HUES6 (cell line): ENCODE measurements at regions not wholly inside any gene's neighbourhood (a gene's known extent, or its start where the extent isn't known, plus 50 kb on each side); places are given as distances from the start of the nearest gene placed in this dataset.
A peak's percentile ranks its signal among the peaks of the same experiment; 100 is the strongest.
"Not testable (repeated sequence)": the region's sequence is repeated elsewhere in the genome, so short reads cannot be mapped to it uniquely, and the experiment has no call there.

Source experiments
- H3K27ac ChIP-seq: 2 replicates; pipeline ENCODE4 v1.7.0; 2013; ENCODE audit warnings: low read depth, mild to moderate bottlenecking, low read length, inconsistent platforms
- H3K27me3 ChIP-seq: 2 replicates; pipeline ENCODE4 v1.6.1; 2013; ENCODE audit warnings: low read length; ENCODE audit not compliant: control insufficient read depth, insufficient read depth
- H3K36me3 ChIP-seq: 2 replicates; pipeline ENCODE4 v1.6.1; 2013; ENCODE audit warnings: low read length; ENCODE audit not compliant: control insufficient read depth, insufficient read depth
- H3K4me1 ChIP-seq: 2 replicates; pipeline ENCODE4 v1.6.1; 2013; ENCODE audit warnings: low read length; ENCODE audit not compliant: control insufficient read depth, insufficient read depth
- H3K4me3 ChIP-seq: 2 replicates; pipeline ENCODE4 v1.5.1; 2013; ENCODE audit warnings: low read depth, low read length
- H3K9ac ChIP-seq: one replicate; pipeline ENCODE4 v1.6.1; 2013; ENCODE audit warnings: mild to moderate bottlenecking, low read length
- H3K9me3 ChIP-seq: 2 replicates; pipeline ENCODE4 v1.6.1; 2013; ENCODE audit warnings: low read depth, low read length; ENCODE audit not compliant: control insufficient read depth, insufficient read depth

GRCh38 chrX:96449896-96450295, 234.7 kb upstream of the DIAPH2 start:
- Histone ChIP-seq H3K27me3 (peaks cover 2% of the 10 kb centered on the region; the same call in 1 of the 2 replicates), H3K4me3 (no peak overlapping the region), H3K36me3 (no peaks in the 10 kb centered on the region), H3K9me3 (no peaks in the 10 kb centered on the region), H3K27ac (no peak overlapping the region), H3K9ac (no peak overlapping the region), H3K4me1 (no peaks in the 10 kb centered on the region)

DNA sequence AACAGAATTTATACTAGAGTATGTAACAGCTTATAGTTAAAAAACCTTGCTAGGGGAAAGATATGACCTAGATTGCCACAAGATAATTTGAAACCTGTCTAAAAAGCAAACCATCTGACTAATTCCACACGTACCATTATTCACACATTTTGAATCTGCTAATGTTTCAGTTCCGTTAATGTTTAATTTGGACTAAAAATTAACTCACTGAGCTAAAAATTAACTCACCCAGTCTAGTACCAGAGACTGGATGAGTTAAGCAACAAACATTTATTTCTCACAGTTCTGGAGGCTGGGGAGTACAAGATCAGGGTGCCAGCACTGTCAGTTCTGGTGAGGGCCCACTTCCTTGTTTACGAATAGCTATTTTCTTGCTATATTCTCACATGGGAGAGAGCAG, 231.5 kb upstream of the DIAPH2 start:
- H3K9me3 ChIP-seq: no peaks in the 10 kb centered on the region
- H3K9ac ChIP-seq: no peak overlapping the region
- no peak overlapping the region for H3K4me3 ChIP-seq
- no peaks in the 10 kb centered on the region; the same call in 1 of the 2 replicates for H3K27me3 ChIP-seq
- no peak overlapping the region for H3K27ac ChIP-seq
- no peaks in the 10 kb centered on the region for H3K4me1 ChIP-seq
- H3K36me3 ChIP-seq: no peaks in the 10 kb centered on the region

- peaks cover 1% of the 10 kb centered on the region; the same call in 1 of the 2 replicates for H3K4me1 ChIP-seq
- H3K36me3 ChIP-seq: no peaks in the 10 kb centered on the region
- no peak overlapping the region for H3K4me3 ChIP-seq
- no peak overlapping the region for H3K27ac ChIP-seq
- H3K9me3 ChIP-seq: no peaks in the 10 kb centered on the region
- no peak overlapping the region for H3K9ac ChIP-seq
- H3K27me3 ChIP-seq: no peaks in the 10 kb centered on the region; the same call in 1 of the 2 replicates
Measured at GRCh38 chrX:96455078-96455477, 229.6 kb upstream of the DIAPH2 start.

- H3K27me3 ChIP-seq: no peaks in the 10 kb centered on the region
- no peak overlapping the region for H3K9ac ChIP-seq
- H3K4me3 ChIP-seq: no peak overlapping the region
- no peaks in the 10 kb centered on the region for H3K9me3 ChIP-seq
- peaks cover 4% of the 10 kb centered on the region; the same call in 1 of the 2 replicates for H3K4me1 ChIP-seq
- no peak overlapping the region for H3K27ac ChIP-seq
- no peaks in the 10 kb centered on the region for H3K36me3 ChIP-seq
Measured at GRCh38 chrX:96464880-96465558, 219.6 kb upstream of the DIAPH2 start.

DNA sequence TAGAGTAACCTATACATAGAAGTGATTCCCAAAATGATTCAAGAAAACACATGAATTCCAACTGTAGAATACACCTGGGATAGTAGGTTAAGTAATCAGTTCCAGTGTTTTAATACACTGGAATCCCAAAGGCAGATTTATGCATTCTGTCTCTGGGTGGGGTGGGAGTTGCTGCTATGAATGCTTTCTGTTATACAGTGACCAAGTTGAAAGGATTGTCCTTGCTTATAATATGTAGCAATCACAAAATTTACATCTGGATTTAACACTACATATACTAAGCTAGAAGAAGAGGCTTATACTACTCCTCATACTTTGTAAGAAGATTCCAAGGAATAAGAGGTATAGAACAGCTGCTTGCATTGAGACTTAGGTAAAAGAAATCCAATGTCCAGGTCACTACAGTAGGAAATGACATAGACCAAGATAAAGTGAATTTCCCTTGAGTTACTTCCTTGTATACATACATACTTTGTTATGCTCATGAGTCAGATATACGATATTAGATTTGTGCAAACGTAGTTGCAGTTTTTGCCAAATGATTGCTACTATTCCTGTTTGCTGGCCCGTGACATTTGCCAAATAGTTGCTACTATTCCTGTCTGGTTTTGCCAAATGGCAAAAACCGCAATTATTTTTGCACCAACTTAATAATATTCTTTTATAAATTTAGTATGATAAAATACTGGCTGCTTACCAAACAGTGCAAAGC, 210.5 kb upstream of the DIAPH2 start:
- Histone ChIP-seq H3K4me3 (no peak overlapping the region), H3K27ac (no peak overlapping the region), H3K4me1 (no peaks in the 10 kb centered on the region), H3K9me3 (no peaks in the 10 kb centered on the region), H3K36me3 (no peaks in the 10 kb centered on the region), H3K27me3 (no peaks in the 10 kb centered on the region), H3K9ac (no peak overlapping the region)

DNA sequence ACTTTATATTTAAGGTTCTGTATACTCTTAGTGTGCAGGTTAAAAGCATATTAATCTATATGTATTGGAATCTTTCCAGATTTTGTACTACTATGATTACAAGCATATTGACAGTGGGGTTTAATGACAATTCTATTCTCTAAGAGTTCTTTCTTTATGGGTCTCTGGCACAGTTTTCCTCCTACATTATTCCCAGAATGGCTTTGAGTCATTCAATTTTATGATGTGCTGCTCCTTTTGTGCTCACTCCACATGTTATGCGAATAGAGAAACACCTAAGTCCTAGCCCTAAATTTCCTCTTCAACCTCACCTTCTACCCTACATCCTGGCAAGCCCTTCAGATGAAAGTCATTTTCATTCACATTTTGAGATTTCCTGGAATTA, 209.9 kb upstream of the DIAPH2 start:
- no peaks in the 10 kb centered on the region for H3K4me1 ChIP-seq
- H3K9me3 ChIP-seq: no peaks in the 10 kb centered on the region
- no peak overlapping the region for H3K4me3 ChIP-seq
- H3K36me3 ChIP-seq: no peaks in the 10 kb centered on the region
- H3K27ac ChIP-seq: no peak overlapping the region
- no peak overlapping the region for H3K9ac ChIP-seq
- no peaks in the 10 kb centered on the region for H3K27me3 ChIP-seq

GRCh38 chrX:96480081-96480480, 204.6 kb upstream of the DIAPH2 start:
- Histone ChIP-seq H3K4me1 (peaks cover 17% of the 10 kb centered on the region), H3K9ac (no peak overlapping the region), H3K9me3 (no peaks in the 10 kb centered on the region), H3K4me3 (no peak overlapping the region), H3K27ac (no peak overlapping the region), H3K36me3 (no peaks in the 10 kb centered on the region), H3K27me3 (no peaks in the 10 kb centered on the region)

DNA sequence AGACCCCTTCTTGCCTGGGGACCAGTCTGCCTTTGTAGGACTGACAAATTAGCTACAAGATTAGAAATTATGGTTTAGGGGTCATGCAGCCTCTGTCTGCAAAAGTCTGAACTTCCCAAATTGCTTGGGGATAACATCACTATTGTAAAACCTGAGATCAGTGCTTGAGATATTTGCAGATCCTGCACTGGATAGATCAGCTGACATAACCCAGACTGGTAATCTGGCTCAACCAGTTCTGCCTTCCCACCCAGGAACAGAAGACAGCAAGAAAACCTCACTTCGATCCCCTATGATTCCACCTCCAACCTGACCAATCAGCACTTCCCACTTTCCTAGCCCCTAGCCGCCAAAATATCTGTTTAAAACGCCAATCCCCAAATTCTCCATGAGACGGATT, 202.8 kb upstream of the DIAPH2 start:
- H3K9ac ChIP-seq: no peak overlapping the region
- H3K4me3 ChIP-seq: no peak overlapping the region
- H3K27me3 ChIP-seq: no peaks in the 10 kb centered on the region
- H3K4me1 ChIP-seq: peaks cover 17% of the 10 kb centered on the region
- no peak overlapping the region for H3K27ac ChIP-seq
- H3K36me3 ChIP-seq: no peaks in the 10 kb centered on the region
- no peaks in the 10 kb centered on the region for H3K9me3 ChIP-seq

DNA sequence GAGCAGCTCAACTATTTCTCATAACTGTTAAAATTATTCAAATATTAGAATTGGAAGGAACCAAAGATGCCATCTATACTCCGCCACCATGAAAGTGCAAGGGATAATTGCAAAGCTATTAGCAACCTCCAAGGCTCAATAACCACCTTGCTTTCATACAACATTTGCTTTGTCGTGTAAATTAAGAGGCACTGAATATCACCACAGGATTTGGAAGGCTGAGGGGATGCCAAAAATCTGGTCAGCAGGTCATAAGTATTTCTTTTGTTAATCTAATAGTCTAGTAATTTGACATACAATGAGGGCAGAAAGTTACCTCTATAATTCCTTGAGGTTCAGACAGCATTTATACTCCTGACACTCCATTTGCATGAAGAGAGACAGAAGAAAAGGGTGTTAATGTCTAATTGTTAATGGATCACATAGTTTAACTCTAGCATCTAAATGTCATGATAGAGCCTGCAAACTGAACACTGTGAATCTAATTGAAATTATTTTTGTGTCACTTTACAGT, 200.9 kb upstream of the DIAPH2 start:
- Histone ChIP-seq H3K4me3 (no peak overlapping the region), H3K9ac (no peak overlapping the region), H3K4me1 (peaks cover 17% of the 10 kb centered on the region), H3K27me3 (no peaks in the 10 kb centered on the region), H3K27ac (peak overlapping the region; percentile 37; the same call in 1 of the 2 replicates), H3K9me3 (no peaks in the 10 kb centered on the region), H3K36me3 (no peaks in the 10 kb centered on the region)

DNA sequence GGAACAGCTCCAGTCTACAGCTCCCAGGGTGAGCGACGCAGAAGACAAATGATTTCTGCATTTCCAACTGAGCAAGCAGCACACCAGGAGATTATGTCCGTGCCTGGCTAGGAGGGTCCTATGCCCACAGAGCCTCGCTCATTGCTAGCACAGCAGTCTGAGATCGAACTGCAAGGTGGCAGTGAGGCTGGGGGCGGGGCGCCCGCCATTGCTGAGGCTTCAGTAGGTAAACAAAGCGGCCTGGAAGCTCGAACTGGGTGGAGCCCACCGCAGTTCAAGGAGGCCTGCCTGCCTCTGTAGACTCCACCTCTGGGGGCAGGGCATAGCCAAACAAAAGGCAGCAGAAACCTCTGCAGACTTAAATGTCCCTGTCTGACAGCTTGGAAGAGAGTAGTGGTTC, 198.0 kb upstream of the DIAPH2 start:
- H3K4me1 ChIP-seq: peaks cover 17% of the 10 kb centered on the region
- not testable (repeated sequence) for H3K4me3 ChIP-seq, H3K27ac ChIP-seq, H3K9me3 ChIP-seq, H3K9ac ChIP-seq, H3K27me3 ChIP-seq, H3K36me3 ChIP-seq

- H3K27ac ChIP-seq: no peak overlapping the region
- H3K4me3 ChIP-seq: no peak overlapping the region
- no peaks in the 10 kb centered on the region; the same call in 1 of the 2 replicates for H3K27me3 ChIP-seq
- no peak overlapping the region for H3K9ac ChIP-seq
- H3K4me1 ChIP-seq: no peaks in the 10 kb centered on the region
- no peaks in the 10 kb centered on the region for H3K36me3 ChIP-seq
- 0 out of 2 replicates have a peak, but pooled peaks cover 4% of the 10 kb centered on the region for H3K9me3 ChIP-seq
Measured at GRCh38 chrX:96502507-96502906, 182.1 kb upstream of the DIAPH2 start.
